ENCODE measurements at regions not wholly inside any gene's neighbourhood (a gene's known extent, or its start where the extent isn't known, plus 50 kb on each side); places are given as distances from the start of the nearest gene placed in this dataset.
"Not testable (repeated sequence)": the region's sequence is repeated elsewhere in the genome, so short reads cannot be mapped to it uniquely, and the experiment has no call there.

GRCh38 chr11:91086028-91086427 is 863.2 kb upstream of the CHORDC1 start:
- DNase-seq: no peak

- no peak for DNase-seq
Observed at GRCh38 chr11:91082255-91082654, 859.4 kb upstream of the CHORDC1 start.

GRCh38 chr11:91081440-91082043 is 858.7 kb upstream of the CHORDC1 start:
- DNase-seq: no peak

- no peak for DNase-seq
Observed at GRCh38 chr11:91078221-91078620, 855.4 kb upstream of the CHORDC1 start.

- no peak for DNase-seq
Observed at GRCh38 chr11:91075032-91075695, 852.3 kb upstream of the CHORDC1 start.

GRCh38 chr11:91067666-91068065 is 844.8 kb upstream of the CHORDC1 start:
- DNase-seq: no peak

- DNase-seq: no peak
Observed at GRCh38 chr11:91066456-91067047, 843.7 kb upstream of the CHORDC1 start.

- not testable (repeated sequence) for DNase-seq
Observed at GRCh38 chr11:91063399-91063798, 840.5 kb upstream of the CHORDC1 start.

GRCh38 chr11:91047882-91048281 is 825.0 kb upstream of the CHORDC1 start:
- no peak for DNase-seq

GRCh38 chr11:91046261-91046660 is 823.4 kb upstream of the CHORDC1 start:
- DNase-seq: no peak

- no peak for DNase-seq
Observed at GRCh38 chr11:91041626-91042025, 818.8 kb upstream of the CHORDC1 start.

GRCh38 chr11:91023731-91024130 is 800.9 kb upstream of the CHORDC1 start:
- no peak for DNase-seq

GRCh38 chr11:91011503-91011902 is 788.7 kb upstream of the CHORDC1 start:
- DNase-seq: no peak

GRCh38 chr11:91005458-91005857 is 782.6 kb upstream of the CHORDC1 start:
- no peak for DNase-seq

GRCh38 chr11:90997241-90997640 is 774.4 kb upstream of the CHORDC1 start:
- no peak for DNase-seq

GRCh38 chr11:90972159-90972558 is 749.3 kb upstream of the CHORDC1 start:
- not testable (repeated sequence) for DNase-seq

- DNase-seq: no peak
Observed at GRCh38 chr11:90947930-90948329, 725.1 kb upstream of the CHORDC1 start.

GRCh38 chr11:90930252-90930651 is 707.4 kb upstream of the CHORDC1 start:
- no peak for DNase-seq

- no peak for DNase-seq
Observed at GRCh38 chr11:90919332-90919731, 696.5 kb upstream of the CHORDC1 start.

GRCh38 chr11:90916706-90917105 is 693.9 kb upstream of the CHORDC1 start:
- DNase-seq: no peak

GRCh38 chr11:90913131-90913668 is 690.4 kb upstream of the CHORDC1 start:
- no peak for DNase-seq

GRCh38 chr11:90912631-90913030 is 689.8 kb upstream of the CHORDC1 start:
- no peak for DNase-seq

GRCh38 chr11:90911192-90911591 is 688.3 kb upstream of the CHORDC1 start:
- DNase-seq: no peak

- no peak for DNase-seq
Observed at GRCh38 chr11:90908074-90908473, 685.2 kb upstream of the CHORDC1 start.
